NCI-H2171 treated with DMSO at 0.1 percent for 48 hours (cell line): ENCODE measurements at regions not wholly inside any gene's neighbourhood (a gene's known extent, or its start where the extent isn't known, plus 50 kb on each side); places are given as distances from the start of the nearest gene placed in this dataset.
"Not testable (repeated sequence)": the region's sequence is repeated elsewhere in the genome, so short reads cannot be mapped to it uniquely, and the experiment has no call there.

Experiments used
- DNase-seq: peaks from one replicate; lab custom pipeline; 2025; lab: John Stamatoyannopoulos, UW

DNA sequence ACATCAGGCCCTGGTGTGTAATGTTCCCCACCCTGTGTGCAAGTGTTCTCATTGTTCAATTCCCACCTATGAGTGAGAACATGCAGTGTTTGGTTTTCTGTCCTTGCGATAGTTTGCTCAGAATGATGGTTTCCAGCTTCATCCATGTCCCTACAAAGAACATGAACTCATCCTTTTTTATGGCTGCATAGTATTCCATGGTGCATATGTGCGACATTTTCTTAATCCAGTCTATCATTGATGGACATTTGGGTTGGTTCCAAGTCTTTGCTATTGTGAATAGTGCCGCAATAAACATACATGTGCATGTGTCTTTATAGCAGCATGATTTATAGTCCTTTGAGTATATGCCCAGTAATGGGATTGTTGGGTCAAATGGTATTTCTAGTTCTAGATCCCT, 60.5 kb upstream of the PSME4 start:
- not testable (repeated sequence) for DNase-seq

DNA sequence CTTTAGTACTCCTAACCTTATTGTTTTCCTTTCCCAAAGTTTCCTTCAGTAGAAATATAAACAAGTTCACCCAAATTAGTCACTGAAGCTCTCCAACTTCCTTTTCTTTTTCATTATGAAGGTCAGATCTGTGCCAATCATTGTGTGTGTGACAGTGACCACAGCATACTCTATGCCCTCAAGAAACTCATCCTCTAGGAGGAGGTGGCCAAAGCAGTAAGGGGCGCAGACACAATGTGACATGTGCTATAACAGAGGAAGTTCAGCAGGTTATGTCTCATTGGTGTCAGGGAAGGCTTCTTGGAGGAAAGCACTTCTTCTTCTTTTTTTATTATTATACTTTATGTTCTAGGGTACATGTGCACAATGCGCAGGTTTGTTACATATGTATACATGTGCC, 60.0 kb upstream of the PSME4 start:
- DNase-seq, result no peak

DNA sequence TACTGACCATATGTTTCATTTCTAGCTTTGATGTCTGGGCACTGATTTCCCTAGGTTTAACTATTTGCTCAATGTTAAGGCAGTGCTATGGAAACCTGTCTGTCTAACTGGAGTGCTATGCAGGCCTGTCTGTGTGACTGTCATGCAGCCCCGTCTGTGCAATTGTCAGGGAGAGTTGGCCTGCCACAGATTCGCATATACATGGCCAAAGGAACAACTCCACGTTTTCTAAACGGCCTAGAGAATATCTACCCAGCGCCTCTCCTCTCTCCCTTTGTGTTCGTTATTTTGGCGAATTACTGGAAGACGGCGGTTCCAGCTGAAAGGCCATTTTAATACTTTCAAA, 59.6 kb upstream of the PSME4 start:
- no peak for DNase-seq

GRCh38 chr2:54029721-54030395, 59.1 kb upstream of the PSME4 start:
- peak; percentile 92 for DNase-seq

- not testable (repeated sequence) for DNase-seq
Measured at GRCh38 chr2:54025463-54026075, 54.8 kb upstream of the PSME4 start.

GRCh38 chr2:54024576-54024975, 53.8 kb upstream of the PSME4 start:
- DNase-seq, result no peak

DNA sequence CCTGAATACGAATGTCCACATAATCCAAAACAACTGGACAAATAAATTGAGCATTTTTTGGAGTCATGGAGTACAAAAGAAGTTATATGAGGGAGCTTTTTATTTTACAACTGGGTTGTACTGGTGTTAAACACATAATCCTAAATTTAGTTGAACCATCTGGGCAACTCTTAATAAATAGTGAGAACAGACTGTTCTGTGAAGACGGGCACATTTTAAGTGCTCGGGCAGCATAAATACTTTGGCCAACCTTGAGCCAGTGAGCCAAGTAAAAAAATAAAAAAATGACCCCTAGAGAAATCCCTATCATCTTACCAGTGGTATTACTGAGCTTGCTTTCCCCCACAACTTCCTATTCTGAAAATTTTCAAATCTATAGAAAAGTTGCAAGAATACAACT, 50.9 kb upstream of the PSME4 start:
- no peak for DNase-seq

GRCh38 chr2:54020793-54021414, 50.1 kb upstream of the PSME4 start:
- no peak for DNase-seq
